NCI-H1694 treated with DMSO at 0.1 percent for 48 hours (cell line): ENCODE measurements at regions not wholly inside any gene's neighbourhood (a gene's known extent, or its start where the extent isn't known, plus 50 kb on each side); places are given as distances from the start of the nearest gene placed in this dataset.
"Not testable (repeated sequence)": the region's sequence is repeated elsewhere in the genome, so short reads cannot be mapped to it uniquely, and the experiment has no call there.

Source experiments
- DNase-seq: peaks from one replicate; lab custom pipeline; 2025; lab: John Stamatoyannopoulos, UW

- DNase-seq: no peak
Measured at GRCh38 chr12:127143020-127143419, 1124.0 kb upstream of the TMEM132C start.

GRCh38 chr12:127144770-127145169 lies 1122.2 kb upstream of the TMEM132C start:
- no peak for DNase-seq

- DNase-seq: no peak
Measured at GRCh38 chr12:127145241-127145928, 1121.6 kb upstream of the TMEM132C start.

DNA sequence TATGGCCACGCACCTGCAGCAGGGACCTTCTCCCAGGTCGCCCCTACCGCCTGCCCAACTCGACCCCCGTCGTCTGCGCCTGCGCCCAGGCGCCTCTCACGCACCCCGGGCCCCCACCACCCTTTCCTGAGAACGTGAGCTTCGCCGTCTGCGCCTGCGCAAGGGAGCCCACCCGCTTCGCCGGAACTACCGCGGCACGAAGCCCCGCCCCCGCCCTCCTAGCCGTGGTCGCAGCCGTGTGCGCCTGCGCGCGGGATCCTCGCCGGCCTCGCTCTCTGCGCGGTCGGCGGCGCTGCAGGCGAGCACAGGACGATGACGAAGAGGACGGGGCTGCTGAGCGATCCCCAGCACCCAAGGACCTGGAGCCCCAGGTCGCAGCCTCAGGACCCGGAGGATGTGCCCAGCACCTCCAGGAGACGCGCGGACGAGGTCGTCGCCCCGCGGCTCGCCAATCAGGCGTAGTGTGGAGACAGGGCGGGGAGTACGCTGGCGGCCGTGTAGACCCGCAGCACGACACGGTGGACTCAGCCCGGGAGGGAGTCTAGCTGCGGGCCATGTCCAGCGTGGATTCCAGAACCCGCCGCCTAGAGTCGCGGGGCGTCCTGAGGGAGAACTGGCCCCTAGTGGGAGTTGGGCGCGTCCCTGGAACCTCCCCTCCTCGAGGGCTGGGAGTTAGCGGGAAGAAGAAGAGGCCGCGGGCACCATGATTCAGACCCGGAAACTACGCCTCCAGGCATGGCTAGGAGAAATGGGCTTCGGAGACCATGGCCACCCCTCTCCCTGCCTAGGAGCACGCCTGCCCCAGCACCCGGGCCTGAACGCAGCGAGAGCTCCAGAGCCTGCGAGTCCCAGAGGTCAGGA lies 1120.8 kb upstream of the TMEM132C start:
- DNase-seq: no peak

- no peak for DNase-seq
Measured at GRCh38 chr12:127146991-127147718, 1119.8 kb upstream of the TMEM132C start.

GRCh38 chr12:127147724-127148123 lies 1119.2 kb upstream of the TMEM132C start:
- no peak for DNase-seq

GRCh38 chr12:127148318-127148717 lies 1118.7 kb upstream of the TMEM132C start:
- DNase-seq: no peak

DNA sequence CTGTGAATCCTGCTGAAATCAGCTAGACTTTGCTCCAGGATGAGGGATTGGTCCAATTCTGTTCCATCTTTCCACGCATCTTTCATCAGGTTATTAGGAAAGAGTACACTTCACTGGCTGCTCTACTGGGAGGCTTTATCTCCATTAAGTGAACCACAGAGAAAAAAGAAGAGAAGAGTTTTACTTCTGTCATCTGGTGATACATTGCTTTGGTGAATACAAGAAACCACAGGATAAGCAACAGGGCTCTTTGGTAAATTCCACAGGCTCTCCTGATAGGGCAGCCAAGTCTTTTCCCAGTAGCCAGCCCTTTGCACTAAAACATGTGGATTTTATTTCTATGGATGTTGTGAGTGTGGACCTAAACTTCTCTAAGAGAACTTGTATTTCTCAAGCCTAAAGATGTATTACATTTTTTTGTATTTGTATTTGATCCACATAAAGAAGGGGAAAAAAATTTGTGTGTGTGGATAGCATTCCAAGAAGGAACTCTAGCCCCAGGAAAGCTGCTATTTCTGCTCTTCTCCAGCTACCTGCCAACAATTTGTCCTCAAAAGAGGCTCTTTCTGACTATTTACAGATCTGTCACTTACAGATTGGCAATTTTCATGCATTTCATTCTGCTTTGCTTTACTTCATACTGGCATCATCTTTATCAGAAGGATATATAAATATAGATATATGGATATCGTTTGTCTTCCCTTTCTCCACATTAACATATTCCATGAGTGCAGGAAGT lies 1117.6 kb upstream of the TMEM132C start:
- DNase-seq: no peak

GRCh38 chr12:127150028-127150427 lies 1116.9 kb upstream of the TMEM132C start:
- no peak for DNase-seq

GRCh38 chr12:127150479-127150878 lies 1116.5 kb upstream of the TMEM132C start:
- no peak for DNase-seq

DNA sequence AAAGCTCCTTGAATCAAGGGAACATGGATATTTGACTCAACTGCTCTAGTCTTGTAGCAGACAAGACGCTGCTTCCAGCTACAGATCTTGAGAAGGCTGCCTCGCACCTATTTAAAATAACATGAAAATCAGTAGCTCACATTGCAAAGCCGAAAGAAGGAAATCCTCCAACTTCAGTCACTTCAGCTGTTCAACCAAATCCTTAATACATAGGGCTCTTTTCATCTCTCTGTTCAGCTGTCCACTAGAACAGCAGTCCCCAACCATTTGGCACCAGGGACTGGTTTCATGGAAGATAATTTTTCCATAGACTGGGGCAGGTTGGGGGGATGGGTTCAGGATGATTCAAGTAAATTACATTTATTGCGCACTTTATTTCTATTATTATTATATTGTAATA lies 1116.0 kb upstream of the TMEM132C start:
- no peak for DNase-seq

- DNase-seq: no peak
Measured at GRCh38 chr12:127153996-127154395, 1113.0 kb upstream of the TMEM132C start.

DNA sequence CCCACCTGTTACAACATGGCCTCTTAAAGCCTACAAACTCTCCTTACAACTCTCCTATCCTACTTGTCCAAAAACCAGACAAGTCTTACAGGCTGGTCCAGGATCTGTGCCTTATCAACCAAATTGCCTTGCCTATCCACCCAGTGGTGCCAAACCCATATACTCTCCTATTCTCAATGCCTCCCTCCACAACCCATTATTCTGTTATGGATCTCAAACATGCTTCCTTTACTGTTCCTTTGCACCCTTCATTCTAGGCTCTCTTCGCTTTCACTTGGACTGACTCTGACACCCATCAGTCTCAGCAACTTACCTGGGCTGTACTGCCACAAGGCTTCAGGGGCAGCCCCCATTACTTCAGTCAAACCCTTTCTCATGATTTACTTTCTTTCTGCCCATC lies 1112.1 kb upstream of the TMEM132C start:
- not testable (repeated sequence) for DNase-seq

GRCh38 chr12:127155935-127156619 lies 1110.9 kb upstream of the TMEM132C start:
- DNase-seq: not testable (repeated sequence)

DNA sequence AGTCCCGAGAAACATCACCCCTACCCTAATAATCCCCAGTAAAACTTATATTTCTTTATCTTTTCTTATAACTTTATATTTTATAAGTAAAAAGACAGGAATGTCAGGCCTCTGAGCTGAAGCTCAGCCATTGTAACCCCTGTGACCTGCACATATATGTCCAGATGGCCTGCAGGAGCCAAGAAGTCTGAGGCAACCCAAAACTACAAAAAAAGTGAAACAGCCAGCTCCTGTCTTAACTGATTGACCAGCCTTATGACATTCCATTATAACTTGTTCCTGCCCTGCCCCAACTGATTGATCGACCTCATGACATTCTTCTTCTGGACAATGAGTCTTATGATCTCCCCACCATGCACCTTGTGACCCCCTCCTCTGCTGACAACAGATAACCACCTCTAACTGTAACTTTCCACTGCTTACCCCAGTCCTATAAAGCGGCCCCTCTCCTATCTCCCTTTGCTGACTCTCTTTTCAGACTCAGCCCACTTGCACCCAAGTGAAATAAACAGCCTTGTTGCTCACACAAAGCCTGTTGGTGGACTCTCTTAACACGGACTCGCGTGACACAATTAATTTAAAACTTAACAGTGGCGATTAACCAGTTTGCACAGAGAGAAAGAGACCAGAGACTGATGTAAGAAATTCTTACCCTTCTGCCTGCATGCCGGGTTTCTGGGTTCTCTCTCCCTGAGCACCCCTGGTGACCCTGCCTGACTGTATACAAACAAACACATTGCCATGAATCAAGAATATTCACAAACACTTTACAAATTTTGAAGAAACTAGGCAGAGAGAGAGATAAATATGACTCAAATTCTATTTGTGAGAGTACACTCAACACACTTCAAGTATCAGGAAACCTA lies 1109.2 kb upstream of the TMEM132C start:
- not testable (repeated sequence) for DNase-seq

GRCh38 chr12:127158385-127159061 lies 1108.4 kb upstream of the TMEM132C start:
- no peak for DNase-seq

DNA sequence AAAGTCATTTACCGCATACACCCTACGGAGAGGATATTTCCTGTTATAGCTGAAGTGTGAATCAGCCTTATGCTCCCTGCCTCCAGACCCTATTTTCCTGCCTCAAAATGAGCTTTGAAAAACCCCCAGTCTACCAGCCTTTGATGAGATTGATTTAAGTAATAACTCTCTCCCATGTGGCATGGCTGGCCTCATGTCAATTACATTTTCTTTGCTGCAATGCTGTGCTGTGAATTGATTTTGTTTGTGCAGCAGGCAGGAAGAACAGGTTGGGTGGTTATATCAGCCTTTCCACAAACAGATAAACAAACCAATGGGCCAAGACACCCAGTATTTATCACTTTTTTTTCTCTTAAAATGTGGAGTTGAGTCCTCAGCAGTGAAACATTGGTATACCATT lies 1105.5 kb upstream of the TMEM132C start:
- no peak for DNase-seq

DNA sequence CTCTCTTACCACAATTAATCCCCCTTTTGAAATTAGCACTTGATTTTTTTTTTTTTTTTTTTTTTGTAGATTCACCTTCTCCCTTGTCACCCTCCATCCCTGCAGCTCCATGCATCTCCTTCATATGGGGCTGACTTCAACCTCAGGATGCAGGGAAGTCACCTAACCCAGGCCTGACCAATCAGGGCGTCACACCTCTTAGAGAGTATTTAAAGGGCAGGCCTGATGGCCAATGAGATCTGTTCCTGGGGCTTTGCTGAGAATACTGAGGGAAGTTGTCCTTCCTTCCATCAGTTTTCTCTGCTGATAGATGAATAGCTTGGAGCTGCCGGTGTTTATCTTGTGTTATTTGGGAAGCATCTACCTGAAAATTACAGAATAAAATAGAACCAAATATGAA lies 1104.7 kb upstream of the TMEM132C start:
- DNase-seq: no peak

DNA sequence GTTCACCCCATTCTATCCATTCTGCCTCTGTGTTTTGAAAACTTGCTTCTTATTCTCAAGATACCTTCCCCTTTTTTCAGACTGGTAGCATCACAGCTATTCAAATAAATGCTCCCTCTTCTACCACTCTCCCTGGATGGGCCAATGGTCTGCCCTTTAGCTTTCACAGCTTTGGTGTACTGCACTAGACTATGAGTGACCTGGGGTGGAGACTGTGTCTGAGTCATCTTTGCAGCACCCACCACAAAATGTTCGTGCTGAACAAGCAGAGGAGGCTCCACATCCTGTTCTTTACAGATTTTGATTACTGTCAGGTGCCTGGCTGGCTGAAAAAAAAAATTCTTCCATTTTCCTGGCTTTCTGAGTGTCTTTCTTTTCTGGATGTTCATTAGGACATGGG lies 1104.1 kb upstream of the TMEM132C start:
- DNase-seq: no peak
